HEK293 (cell line): ENCODE measurements at regions not wholly inside any gene's neighbourhood (a gene's known extent, or its start where the extent isn't known, plus 50 kb on each side); places are given as distances from the start of the nearest gene placed in this dataset.

Source experiments
- CTCF ChIP-seq: fragments of 450-650 bp; formaldehyde crosslinking; IDR thresholded peaks from 2 replicates; pipeline ENCODE4 v1.5.1; 2016; ENCODE audit warnings: missing biosample characterization, missing genetic modification characterization
- GLI2 ChIP-seq: fragments of 450-650 bp; formaldehyde crosslinking; IDR thresholded peaks from 2 replicates; pipeline ENCODE4; 2017; ENCODE audit warnings: missing biosample characterization, missing genetic modification characterization, low read depth, borderline replicate concordance
- KLF10 ChIP-seq: fragments of 450-650 bp; IDR thresholded peaks from 2 replicates; pipeline ENCODE4 v1.5.1; 2018; ENCODE audit warnings: missing biosample characterization, mild to moderate bottlenecking, missing genetic modification characterization
- SCRT1 ChIP-seq: fragments of 450-650 bp; formaldehyde crosslinking; IDR thresholded peaks from 2 replicates; pipeline ENCODE4 v1.5.1; 2016; ENCODE audit warnings: missing biosample characterization, missing genetic modification characterization, borderline replicate concordance
- YY1 ChIP-seq: fragments of 450-650 bp; formaldehyde crosslinking; IDR thresholded peaks from 2 replicates; pipeline ENCODE4 v1.5.1; 2018; ENCODE audit warnings: missing biosample characterization, missing genetic modification characterization
- ZBTB21 ChIP-seq: fragments of 450-650 bp; formaldehyde crosslinking; IDR thresholded peaks from 2 replicates; pipeline ENCODE4 v1.5.1; 2017; ENCODE audit warnings: missing biosample characterization, missing genetic modification characterization
- ZBTB44 ChIP-seq: fragments of 450-650 bp; IDR thresholded peaks from 2 replicates; pipeline ENCODE4 v1.5.1; 2018; ENCODE audit warnings: missing biosample characterization, mild to moderate bottlenecking, missing genetic modification characterization
- ZNF148 ChIP-seq: fragments of 450-650 bp; formaldehyde crosslinking; IDR thresholded peaks from 2 replicates; pipeline ENCODE4 v1.5.0; 2017; ENCODE audit warnings: missing biosample characterization, missing genetic modification characterization, borderline replicate concordance
- ZNF324 ChIP-seq: fragments of 450-650 bp; formaldehyde crosslinking; IDR thresholded peaks from 2 replicates; pipeline ENCODE4 v1.5.1; 2016; ENCODE audit warnings: missing biosample characterization, missing genetic modification characterization
- ZNF362 ChIP-seq: fragments of 450-650 bp; formaldehyde crosslinking; IDR thresholded peaks from 2 replicates; pipeline ENCODE4 v1.5.1; 2016; ENCODE audit warnings: missing biosample characterization, missing genetic modification characterization

- TF ChIP-seq ZNF148 (tag by site-specific recombination) (no peak), YY1 (tag by site-specific recombination) (no peak), KLF10 (tag by site-specific recombination) (no peak), CTCF (no peak), ZBTB21 (tag by site-specific recombination) (no peak), ZNF324 (tag by site-specific recombination) (no peak), ZNF362 (no peak), GLI2 (tag by site-specific recombination) (no peak), SCRT1 (tag by site-specific recombination) (no peak), ZBTB44 (no peak)
Measured at GRCh38 chr10:44198780-44199097, 186.2 kb downstream of the CXCL12 start.
